Breast epithelium (tissue), 3 donors: ENCODE measurements at regions not wholly inside any gene's neighbourhood (a gene's known extent, or its start where the extent isn't known, plus 50 kb on each side); places are given as distances from the start of the nearest gene placed in this dataset.

Experiments
- POLR2AphosphoS5 ChIP-seq, 3 donors: sonication (generic); formaldehyde crosslinking; IDR thresholded peaks; one replicate each; pipeline ENCODE4 v1.6.1; 2017; ENCODE audit warnings: antibody characterized with exemption in 3 of 3
- TF ChIP-seq, protein P1 (sequence below), 3 donors: fragments of 450-650 bp; IDR thresholded peaks; one replicate each; pipeline ENCODE4 v1.5.1; 2016 to 2017; ENCODE audit warnings: antibody characterized with exemption in 3 of 3, mild to moderate bottlenecking in 3 of 3, moderate library complexity in 3 of 3

DNA sequence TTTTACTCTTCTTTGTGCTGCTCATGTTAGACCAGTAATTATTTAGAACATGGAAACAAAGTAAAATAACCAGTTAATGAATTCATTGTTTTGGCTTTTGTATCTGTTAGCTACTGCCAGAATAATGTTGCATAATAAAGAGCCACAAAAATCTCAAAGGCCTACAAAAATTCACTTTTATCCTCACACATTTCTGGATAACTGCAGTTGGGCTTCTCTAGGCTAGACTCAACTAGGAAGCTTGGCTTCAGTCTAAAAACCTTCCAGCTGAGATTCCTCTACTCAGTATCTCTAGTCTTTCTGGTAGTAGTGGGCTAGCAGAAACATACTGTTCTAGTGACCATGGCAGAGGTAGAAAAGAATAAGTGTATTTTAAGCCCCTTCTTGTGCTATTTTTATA, 73.0 kb downstream of the FAT4 start:
- TF ChIP-seq, protein P1, sequence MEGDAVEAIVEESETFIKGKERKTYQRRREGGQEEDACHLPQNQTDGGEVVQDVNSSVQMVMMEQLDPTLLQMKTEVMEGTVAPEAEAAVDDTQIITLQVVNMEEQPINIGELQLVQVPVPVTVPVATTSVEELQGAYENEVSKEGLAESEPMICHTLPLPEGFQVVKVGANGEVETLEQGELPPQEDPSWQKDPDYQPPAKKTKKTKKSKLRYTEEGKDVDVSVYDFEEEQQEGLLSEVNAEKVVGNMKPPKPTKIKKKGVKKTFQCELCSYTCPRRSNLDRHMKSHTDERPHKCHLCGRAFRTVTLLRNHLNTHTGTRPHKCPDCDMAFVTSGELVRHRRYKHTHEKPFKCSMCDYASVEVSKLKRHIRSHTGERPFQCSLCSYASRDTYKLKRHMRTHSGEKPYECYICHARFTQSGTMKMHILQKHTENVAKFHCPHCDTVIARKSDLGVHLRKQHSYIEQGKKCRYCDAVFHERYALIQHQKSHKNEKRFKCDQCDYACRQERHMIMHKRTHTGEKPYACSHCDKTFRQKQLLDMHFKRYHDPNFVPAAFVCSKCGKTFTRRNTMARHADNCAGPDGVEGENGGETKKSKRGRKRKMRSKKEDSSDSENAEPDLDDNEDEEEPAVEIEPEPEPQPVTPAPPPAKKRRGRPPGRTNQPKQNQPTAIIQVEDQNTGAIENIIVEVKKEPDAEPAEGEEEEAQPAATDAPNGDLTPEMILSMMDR (IDR thresholded peaks at IDR 0.05) = no peak
- TF ChIP-seq POLR2AphosphoS5 (IDR thresholded peaks at IDR 0.05) = no peak
